Uterus (tissue), 3 donors: ENCODE measurements at regions not wholly inside any gene's neighbourhood (a gene's known extent, or its start where the extent isn't known, plus 50 kb on each side); places are given as distances from the start of the nearest gene placed in this dataset.

ENCODE experiments used
- DNase-seq, 2 donors: peaks; one replicate each; pipeline ENCODE4 v3.0.0-alpha.2; 2019 to 2020
- H3K27ac ChIP-seq, 2 donors: fragments of 200-600 bp; sonication (generic); 1 replicate in 1 of 2; 2 replicates in 1 of 2; pipeline ENCODE4 v1.5.1; 2016 to 2018
- H3K27me3 ChIP-seq, 2 donors: fragments of 200-600 bp; sonication (generic); one replicate each; pipeline ENCODE4 v1.5.1; 2018 to 2019; ENCODE audit warnings: control low read depth in 1 of 2
- H3K36me3 ChIP-seq, 2 donors: fragments of 200-600 bp; sonication (generic); one replicate each; pipeline ENCODE4 v1.5.1; 2019; ENCODE audit warnings: control low read depth in 1 of 2
- H3K4me1 ChIP-seq, 2 donors: fragments of 200-600 bp; sonication (generic); one replicate each; pipeline ENCODE4 v1.5.1; 2018 to 2019; ENCODE audit warnings: control low read depth in 1 of 2
- H3K4me3 ChIP-seq, 2 donors: fragments of 200-600 bp; sonication (generic); 1 replicate in 1 of 2; 2 replicates in 1 of 2; pipeline ENCODE4 v1.5.1; 2018 to 2019; ENCODE audit warnings: mild to moderate bottlenecking in 1 of 2
- H3K9me3 ChIP-seq, 2 donors: fragments of 200-600 bp; sonication (generic); one replicate each; pipeline ENCODE4 v1.5.1; 2019; ENCODE audit warnings: control low read depth in 1 of 2
- CTCF ChIP-seq, 4 experiments: fragments of 200-600 bp in 2 of 4; fragments of 450-650 bp in 2 of 4; sonication (generic) in 2 of 4; IDR thresholded peaks; one replicate each; pipeline ENCODE4 v1.5.1; 2016 to 2019; ENCODE audit warnings: antibody characterized with exemption in 4 of 4, mild to moderate bottlenecking in 2 of 4, moderate library complexity in 1 of 4
- POLR2A ChIP-seq, 2 donors: fragments of 450-650 bp; IDR thresholded peaks; one replicate each; pipeline ENCODE4 v1.6.1; 2016; ENCODE audit warnings: antibody characterized with exemption in 2 of 2, mild to moderate bottlenecking in 1 of 2, moderate library complexity in 1 of 2
- intact Hi-C: fragments of 100-400 bp; cut with DNase I; formaldehyde crosslinking; loops from one replicate; pipeline ENCODE4 v1.15.1; 2023; ENCODE audit warnings: low total_unique reads
- donor health status: DM: yes; HTN: yes; CAD: no.

GRCh38 chr1:112250892-112251291, 145.1 kb upstream of the CTTNBP2NL start:
- DNase-seq, result no peak
- no peaks in the 10 kb centered on the region for H3K9me3 ChIP-seq
- intact Hi-C loops, result no loop called here
- H3K4me1 ChIP-seq, result no peaks in the 10 kb centered on the region
- TF ChIP-seq POLR2A (IDR thresholded peaks at IDR 0.05) (no peak), CTCF (IDR thresholded peaks at IDR 0.05) (no peak)
- no peak overlapping the region for H3K27ac ChIP-seq
- H3K36me3 ChIP-seq, result no peaks in the 10 kb centered on the region
- H3K27me3 ChIP-seq, result no peaks in the 10 kb centered on the region
- no peak overlapping the region for H3K4me3 ChIP-seq

- DNase-seq, result no peak
Observed at GRCh38 chr1:112251766-112252506, 144.1 kb upstream of the CTTNBP2NL start.

GRCh38 chr1:112253366-112253765, 142.6 kb upstream of the CTTNBP2NL start:
- Histone ChIP-seq H3K4me1 (no peaks in the 10 kb centered on the region), H3K27me3 (no peaks in the 10 kb centered on the region), H3K27ac (no peak overlapping the region), H3K9me3 (no peaks in the 10 kb centered on the region), H3K4me3 (no peak overlapping the region), H3K36me3 (no peaks in the 10 kb centered on the region)
- DNase-seq, result no peak
- TF ChIP-seq POLR2A (IDR thresholded peaks at IDR 0.05) (no peak), CTCF (IDR thresholded peaks at IDR 0.05) (no peak)
- intact Hi-C loops, result no loop called here

More at GRCh38 chr1:112251766-112252506, 144.1 kb upstream of the CTTNBP2NL start:
- no peaks in the 10 kb centered on the region for H3K4me1 ChIP-seq
- no peaks in the 10 kb centered on the region for H3K36me3 ChIP-seq
- no peaks in the 10 kb centered on the region for H3K9me3 ChIP-seq
- no peak overlapping the region for H3K27ac ChIP-seq
- intact Hi-C loops, result no loop called here
- no peak for TF ChIP-seq CTCF (IDR thresholded peaks at IDR 0.05)
- TF ChIP-seq POLR2A (IDR thresholded peaks at IDR 0.05), result no peak
- no peak overlapping the region for H3K4me3 ChIP-seq
- H3K27me3 ChIP-seq, result no peaks in the 10 kb centered on the region

GRCh38 chr1:112255080-112255479, 140.9 kb upstream of the CTTNBP2NL start:
- TF ChIP-seq CTCF (IDR thresholded peaks at IDR 0.05) (no peak), POLR2A (IDR thresholded peaks at IDR 0.05) (no peak)
- H3K4me3 ChIP-seq, result no peak overlapping the region
- DNase-seq, result no peak
- no peaks in the 10 kb centered on the region for H3K9me3 ChIP-seq
- no peaks in the 10 kb centered on the region for H3K27me3 ChIP-seq
- no peaks in the 10 kb centered on the region for H3K4me1 ChIP-seq
- H3K36me3 ChIP-seq, result no peaks in the 10 kb centered on the region
- no peak overlapping the region for H3K27ac ChIP-seq
- intact Hi-C loops, result no loop called here

GRCh38 chr1:112256411-112256810, 139.6 kb upstream of the CTTNBP2NL start:
- Histone ChIP-seq H3K27me3 (no peaks in the 10 kb centered on the region), H3K27ac (no peak overlapping the region), H3K4me1 (no peaks in the 10 kb centered on the region), H3K4me3 (no peak overlapping the region), H3K9me3 (no peaks in the 10 kb centered on the region), H3K36me3 (no peaks in the 10 kb centered on the region)
- DNase-seq, result no peak
- TF ChIP-seq POLR2A (IDR thresholded peaks at IDR 0.05), result no peak
- TF ChIP-seq CTCF (IDR thresholded peaks at IDR 0.05), result no peak
- intact Hi-C loops, result no loop called here
